ENCODE measurements at regions not wholly inside any gene's neighbourhood (a gene's known extent, or its start where the extent isn't known, plus 50 kb on each side); places are given as distances from the start of the nearest gene placed in this dataset.

DNA sequence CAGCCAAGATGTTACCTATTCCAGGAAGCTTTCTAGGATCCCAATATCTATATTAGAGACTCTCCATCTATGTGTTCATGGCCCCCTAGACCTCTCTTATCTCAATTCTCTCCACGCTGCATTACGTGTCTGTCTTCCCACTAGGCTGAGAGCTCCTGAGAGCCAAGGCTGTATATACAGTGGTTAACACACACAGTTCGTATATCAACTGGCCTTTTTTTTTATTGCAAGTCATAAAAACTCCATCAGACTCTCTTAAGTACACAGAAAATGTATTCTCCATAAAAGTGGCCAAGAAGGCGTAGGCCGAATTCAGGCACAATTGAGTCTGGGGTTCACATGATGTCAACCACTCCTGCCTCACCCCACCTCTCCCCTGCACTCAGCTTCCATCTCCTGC lies 115.9 kb downstream of the TRIM29 start:
- DNase-seq (no peak), ATAC-seq (no peak)
- Mint-ChIP-seq H3K4me1 (peaks cover under 1 to 1% of the 10 kb centered on the region in 2 donors), H3K4me3 (no peak overlapping the region), H3K36me3 (no peaks in the 10 kb centered on the region), H3K27ac (no peak overlapping the region), H3K27me3 (ENCODE audit: low read depth in 2 of 2) (peaks cover 16 to 31% of the 10 kb centered on the region in 2 donors), H3K9me3 (no peaks in the 10 kb centered on the region)
- intact Hi-C loops (cut with micrococcal nuclease), result no loop called here
- peaks cover 2% of the 10 kb centered on the region for H3K4me1 ChIP-seq (ENCODE audit: control insufficient read depth, insufficient read depth, low read length)
- WGBS (ENCODE audit: insufficient coverage), result 86% methylated on average over 5 of the region's 5 CpGs
- no peaks in the 10 kb centered on the region for H3K9me3 ChIP-seq (ENCODE audit: control insufficient read depth, insufficient read depth, low read length)
- no peak overlapping the region for H3K27ac ChIP-seq (ENCODE audit: low read length)
- TF ChIP-seq, protein P1, sequence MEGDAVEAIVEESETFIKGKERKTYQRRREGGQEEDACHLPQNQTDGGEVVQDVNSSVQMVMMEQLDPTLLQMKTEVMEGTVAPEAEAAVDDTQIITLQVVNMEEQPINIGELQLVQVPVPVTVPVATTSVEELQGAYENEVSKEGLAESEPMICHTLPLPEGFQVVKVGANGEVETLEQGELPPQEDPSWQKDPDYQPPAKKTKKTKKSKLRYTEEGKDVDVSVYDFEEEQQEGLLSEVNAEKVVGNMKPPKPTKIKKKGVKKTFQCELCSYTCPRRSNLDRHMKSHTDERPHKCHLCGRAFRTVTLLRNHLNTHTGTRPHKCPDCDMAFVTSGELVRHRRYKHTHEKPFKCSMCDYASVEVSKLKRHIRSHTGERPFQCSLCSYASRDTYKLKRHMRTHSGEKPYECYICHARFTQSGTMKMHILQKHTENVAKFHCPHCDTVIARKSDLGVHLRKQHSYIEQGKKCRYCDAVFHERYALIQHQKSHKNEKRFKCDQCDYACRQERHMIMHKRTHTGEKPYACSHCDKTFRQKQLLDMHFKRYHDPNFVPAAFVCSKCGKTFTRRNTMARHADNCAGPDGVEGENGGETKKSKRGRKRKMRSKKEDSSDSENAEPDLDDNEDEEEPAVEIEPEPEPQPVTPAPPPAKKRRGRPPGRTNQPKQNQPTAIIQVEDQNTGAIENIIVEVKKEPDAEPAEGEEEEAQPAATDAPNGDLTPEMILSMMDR (IDR thresholded peaks at IDR 0.05), result no peak
- no peaks in the 10 kb centered on the region for H3K27me3 ChIP-seq (ENCODE audit: control insufficient read depth, insufficient read depth, low read length)
- no peaks in the 10 kb centered on the region for H3K36me3 ChIP-seq (ENCODE audit: control insufficient read depth, insufficient read depth, low read length)
- H3K4me3 ChIP-seq (ENCODE audit: low read length), result no peak overlapping the region

DNA sequence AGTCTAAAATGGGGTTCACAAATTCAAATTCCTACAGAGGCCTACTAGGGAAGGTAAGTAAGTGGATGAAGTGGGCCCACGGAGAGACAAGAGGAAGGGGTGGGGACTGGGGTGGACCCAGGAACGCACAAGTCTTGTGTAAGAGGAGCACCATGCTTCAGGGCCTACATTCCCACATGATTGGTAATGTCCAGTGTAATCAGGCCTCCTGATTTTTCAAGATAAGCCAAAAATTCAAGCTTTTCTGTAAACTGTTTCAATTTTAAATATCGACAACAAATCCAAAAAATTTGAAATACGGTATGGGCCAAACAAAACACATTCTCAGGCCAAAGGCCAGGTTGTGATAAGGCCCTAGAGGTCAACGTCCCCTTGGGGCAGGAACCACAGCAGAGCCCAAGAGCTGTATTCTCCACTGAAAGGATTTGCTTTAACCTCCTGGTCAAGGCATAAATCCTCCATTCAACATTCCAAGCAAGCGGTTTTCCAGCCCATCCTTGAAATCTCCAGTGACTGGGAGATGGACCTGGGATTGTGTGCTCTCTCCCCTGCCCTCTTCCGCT lies 116.4 kb downstream of the TRIM29 start:
- DNase-seq, result no peak
- H3K27ac ChIP-seq (ENCODE audit: low read length), result no peak overlapping the region
- WGBS (ENCODE audit: insufficient coverage), result 79% methylated on average over 7 of the region's 7 CpGs

DNA sequence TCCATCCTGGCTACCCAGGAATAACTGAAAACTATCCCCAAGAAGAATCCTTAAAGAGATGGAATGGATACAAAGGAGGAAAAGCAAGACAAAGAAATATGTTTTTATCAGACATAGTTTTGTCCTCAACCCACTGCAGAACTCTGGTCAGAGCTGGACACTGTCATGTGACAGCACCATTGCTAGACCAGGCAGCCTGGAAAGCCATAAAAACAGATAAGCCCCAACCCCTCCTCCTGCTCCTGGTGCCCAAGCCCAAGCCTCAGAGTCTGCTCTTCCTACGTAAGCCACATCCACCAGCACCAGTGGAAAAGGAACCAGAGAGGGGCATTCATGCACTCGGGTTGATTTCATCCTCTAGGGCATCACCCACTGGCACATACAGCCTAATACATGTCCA lies 116.9 kb downstream of the TRIM29 start:
- H3K27ac ChIP-seq (ENCODE audit: low read length), result no peak overlapping the region
- no peak overlapping the region for H3K27ac Mint-ChIP-seq
- H3K9me3 Mint-ChIP-seq, result no peaks in the 10 kb centered on the region
- H3K4me3 Mint-ChIP-seq, result no peak overlapping the region
- no peak for DNase-seq
- no peaks in the 10 kb centered on the region for H3K9me3 ChIP-seq (ENCODE audit: control insufficient read depth, insufficient read depth, low read length)
- H3K27me3 ChIP-seq (ENCODE audit: control insufficient read depth, insufficient read depth, low read length), result no peaks in the 10 kb centered on the region
- H3K4me3 ChIP-seq (ENCODE audit: low read length), result no peak overlapping the region
- TF ChIP-seq, protein P1 (IDR thresholded peaks at IDR 0.05), result no peak
- no peaks in the 10 kb centered on the region for H3K4me1 ChIP-seq (ENCODE audit: control insufficient read depth, insufficient read depth, low read length)
- no peak for ATAC-seq
- H3K4me1 Mint-ChIP-seq, result no peaks in the 10 kb centered on the region
- 45% methylated on average over 2 of the region's 2 CpGs for WGBS (ENCODE audit: insufficient coverage)
- intact Hi-C loops (cut with micrococcal nuclease), result no loop called here
- peaks cover 21 to 41% of the 10 kb centered on the region in 2 donors for H3K27me3 Mint-ChIP-seq (ENCODE audit: low read depth in 2 of 2)
- H3K36me3 ChIP-seq (ENCODE audit: control insufficient read depth, insufficient read depth, low read length), result no peaks in the 10 kb centered on the region
- no peaks in the 10 kb centered on the region for H3K36me3 Mint-ChIP-seq

More for the DNA sequence above, 116.4 kb downstream of the TRIM29 start:
- Mint-ChIP-seq H3K4me3 (no peak overlapping the region), H3K27me3 (ENCODE audit: low read depth in 2 of 2) (peaks cover 16 to 36% of the 10 kb centered on the region in 2 donors), H3K9me3 (no peaks in the 10 kb centered on the region), H3K36me3 (no peaks in the 10 kb centered on the region), H3K27ac (no peak overlapping the region), H3K4me1 (no peaks in the 10 kb centered on the region)
- ATAC-seq, result no peak
- Histone ChIP-seq H3K9me3 (ENCODE audit: control insufficient read depth, insufficient read depth, low read length) (no peaks in the 10 kb centered on the region), H3K27me3 (ENCODE audit: control insufficient read depth, insufficient read depth, low read length) (no peaks in the 10 kb centered on the region), H3K4me1 (ENCODE audit: control insufficient read depth, insufficient read depth, low read length) (no peaks in the 10 kb centered on the region), H3K4me3 (ENCODE audit: low read length) (no peak overlapping the region), H3K36me3 (ENCODE audit: control insufficient read depth, insufficient read depth, low read length) (no peaks in the 10 kb centered on the region)
- TF ChIP-seq, protein P1 (IDR thresholded peaks at IDR 0.05), result no peak
- intact Hi-C loops (cut with micrococcal nuclease), result no loop called here

- H3K36me3 Mint-ChIP-seq, result no peaks in the 10 kb centered on the region
- no peaks in the 10 kb centered on the region for H3K27me3 ChIP-seq (ENCODE audit: control insufficient read depth, insufficient read depth, low read length)
- 75% methylated on average over 2 of the region's 4 CpGs for WGBS (ENCODE audit: insufficient coverage)
- H3K9me3 Mint-ChIP-seq, result no peaks in the 10 kb centered on the region
- no peak overlapping the region for H3K4me3 Mint-ChIP-seq
- no peaks in the 10 kb centered on the region for H3K4me1 ChIP-seq (ENCODE audit: control insufficient read depth, insufficient read depth, low read length)
- intact Hi-C loops (cut with micrococcal nuclease), result no loop called here
- no peak for ATAC-seq
- H3K4me3 ChIP-seq (ENCODE audit: low read length), result no peak overlapping the region
- no peaks in the 10 kb centered on the region for H3K9me3 ChIP-seq (ENCODE audit: control insufficient read depth, insufficient read depth, low read length)
- H3K4me1 Mint-ChIP-seq, result no peaks in the 10 kb centered on the region
- H3K36me3 ChIP-seq (ENCODE audit: control insufficient read depth, insufficient read depth, low read length), result no peaks in the 10 kb centered on the region
- no peak overlapping the region for H3K27ac ChIP-seq (ENCODE audit: low read length)
- TF ChIP-seq, protein P1 (IDR thresholded peaks at IDR 0.05), result no peak
- no peak overlapping the region for H3K27ac Mint-ChIP-seq
- DNase-seq, result no peak
- H3K27me3 Mint-ChIP-seq (ENCODE audit: low read depth in 2 of 2), result peaks cover 21 to 45% of the 10 kb centered on the region in 2 donors
These were observed 117.4 kb downstream of the TRIM29 start for GRCh38 chr11:120020486-120020885.
